ENCODE measurements at regions not wholly inside any gene's neighbourhood (a gene's known extent, or its start where the extent isn't known, plus 50 kb on each side); places are given as distances from the start of the nearest gene placed in this dataset.

DNA sequence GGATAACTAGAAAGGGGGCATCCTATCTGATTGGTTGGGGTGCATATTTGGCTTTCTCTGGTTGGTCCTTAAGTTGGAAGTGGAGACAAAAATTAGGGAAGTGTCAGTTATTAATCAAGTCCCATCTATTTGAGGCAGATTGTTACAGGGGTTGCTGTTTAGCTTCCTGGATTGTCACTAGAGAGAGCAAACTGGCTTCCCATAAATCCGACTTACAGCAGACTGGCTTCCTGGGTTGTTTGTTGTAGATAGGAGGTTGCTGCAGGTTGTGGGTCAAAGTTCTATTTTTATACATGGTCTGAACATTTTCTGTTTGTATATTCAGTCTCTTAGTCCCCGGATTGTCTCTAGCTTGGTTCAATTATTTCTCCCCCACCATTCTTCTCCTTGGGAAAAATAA lies 106.1 kb upstream of the HABP2 start:
- no peak for DNase-seq

DNA sequence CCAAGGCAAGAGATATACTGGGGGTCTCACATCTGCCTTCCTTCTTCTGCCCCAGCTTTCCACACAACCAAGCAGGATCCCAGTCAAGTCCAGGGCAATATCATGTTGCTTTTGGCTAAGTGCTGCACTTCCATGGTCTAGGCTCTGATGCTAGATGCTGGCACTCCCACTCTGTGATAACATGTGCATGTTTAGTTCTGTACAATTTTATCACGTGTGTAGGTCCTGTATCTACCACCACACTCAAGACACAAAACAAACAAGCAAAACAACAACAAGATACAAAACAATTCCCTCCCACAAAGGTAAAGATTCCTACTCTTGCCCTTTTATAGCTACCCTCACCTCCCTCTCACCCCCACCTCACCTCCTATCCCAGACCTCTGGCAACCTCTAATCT lies 105.6 kb upstream of the HABP2 start:
- no peak for DNase-seq

DNA sequence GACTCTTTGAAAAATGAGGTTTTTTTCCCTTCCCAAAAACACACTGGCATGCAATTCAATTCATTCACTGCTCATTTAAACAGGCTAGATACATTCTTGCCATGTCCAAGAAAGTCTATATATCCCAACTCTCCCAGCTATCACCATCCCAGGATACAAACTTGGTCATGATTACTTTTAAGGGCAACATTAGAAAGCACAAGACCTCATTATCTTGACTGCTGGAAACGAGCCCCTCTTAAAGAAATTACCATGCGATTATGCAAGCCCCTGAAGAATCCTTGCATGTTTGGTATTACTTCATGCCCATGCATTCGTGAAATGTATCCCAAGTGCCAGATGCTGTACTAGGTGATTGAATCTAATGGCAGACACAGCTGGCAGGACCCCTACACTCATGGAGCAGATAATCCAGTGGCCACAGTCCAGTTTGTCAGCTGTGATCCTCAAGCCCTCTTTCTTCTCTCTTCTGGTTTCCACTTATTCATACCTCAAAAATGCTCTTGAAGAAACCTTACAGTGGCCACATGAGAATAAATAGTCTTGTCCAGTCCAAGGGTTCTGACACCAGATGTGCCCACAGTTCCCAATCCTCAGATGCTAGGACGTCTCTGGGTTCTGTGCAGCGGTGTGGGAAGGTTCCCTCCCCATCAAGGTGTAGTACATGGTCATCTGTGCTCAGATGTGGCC lies 103.7 kb upstream of the HABP2 start:
- DNase-seq: no peak

GRCh38 chr10:113450046-113450804 lies 102.6 kb upstream of the HABP2 start:
- no peak for DNase-seq

- DNase-seq: no peak
Observed at GRCh38 chr10:113450906-113451305, 101.9 kb upstream of the HABP2 start.

DNA sequence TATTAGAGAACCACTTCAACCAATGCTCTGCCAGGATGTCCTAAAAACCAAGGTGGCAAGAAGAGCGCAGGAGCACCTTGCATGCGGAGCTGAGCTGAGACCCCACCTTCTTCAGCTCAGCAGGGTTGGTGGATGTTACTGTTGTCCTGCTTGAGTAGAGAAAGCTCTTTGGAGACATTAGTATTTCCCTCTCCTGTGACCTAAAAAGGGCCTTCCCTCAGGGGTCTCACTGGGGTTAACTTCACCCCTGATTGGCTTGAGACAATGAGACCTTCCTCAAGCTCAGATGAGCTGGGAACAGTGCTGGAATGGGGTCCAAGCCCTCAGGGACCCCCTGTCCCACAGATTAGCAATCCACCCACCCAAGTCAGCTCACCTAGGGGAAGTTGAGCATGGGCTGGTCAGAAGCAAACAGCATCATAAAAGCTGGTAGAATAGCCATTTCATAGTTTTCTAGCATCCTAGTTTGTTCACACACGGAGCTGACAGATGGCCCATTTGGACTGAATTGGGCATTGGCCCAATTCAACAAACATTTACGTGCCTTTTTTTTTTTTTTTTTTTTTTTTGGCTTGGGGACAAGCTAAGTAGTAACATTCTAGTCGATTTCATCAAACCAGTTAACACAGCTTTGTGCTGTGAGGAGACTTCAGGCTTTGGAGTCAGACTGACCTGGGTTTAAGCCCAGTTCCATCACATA lies 100.6 kb upstream of the HABP2 start:
- DNase-seq: no peak

DNA sequence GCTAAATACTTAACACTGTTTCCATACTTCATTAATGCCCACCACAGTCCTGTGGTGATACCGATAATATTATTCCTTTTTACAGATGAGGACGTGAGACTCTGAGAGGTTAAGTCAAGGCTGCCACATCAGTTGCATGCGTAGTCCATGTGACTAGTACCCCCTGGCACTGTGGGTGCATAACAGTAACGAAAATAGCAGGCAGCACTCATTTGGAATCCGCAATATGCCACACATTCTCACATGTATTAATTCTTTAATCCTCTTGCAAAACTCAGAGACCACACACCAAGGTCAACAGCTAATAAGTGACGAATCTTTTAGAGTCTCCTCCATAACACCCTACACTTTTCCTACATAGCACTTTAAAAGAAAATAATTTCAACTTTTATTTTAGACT lies 99.5 kb upstream of the HABP2 start:
- DNase-seq: no peak

- DNase-seq: no peak
Observed at GRCh38 chr10:113454341-113455061, 98.4 kb upstream of the HABP2 start.

GRCh38 chr10:113455947-113456346 lies 96.9 kb upstream of the HABP2 start:
- no peak for DNase-seq

- DNase-seq: no peak
Observed at GRCh38 chr10:113456741-113457140, 96.1 kb upstream of the HABP2 start.

- no peak for DNase-seq
Observed at GRCh38 chr10:113457408-113457807, 95.4 kb upstream of the HABP2 start.

- DNase-seq: no peak
Observed at GRCh38 chr10:113458451-113458850, 94.4 kb upstream of the HABP2 start.

DNA sequence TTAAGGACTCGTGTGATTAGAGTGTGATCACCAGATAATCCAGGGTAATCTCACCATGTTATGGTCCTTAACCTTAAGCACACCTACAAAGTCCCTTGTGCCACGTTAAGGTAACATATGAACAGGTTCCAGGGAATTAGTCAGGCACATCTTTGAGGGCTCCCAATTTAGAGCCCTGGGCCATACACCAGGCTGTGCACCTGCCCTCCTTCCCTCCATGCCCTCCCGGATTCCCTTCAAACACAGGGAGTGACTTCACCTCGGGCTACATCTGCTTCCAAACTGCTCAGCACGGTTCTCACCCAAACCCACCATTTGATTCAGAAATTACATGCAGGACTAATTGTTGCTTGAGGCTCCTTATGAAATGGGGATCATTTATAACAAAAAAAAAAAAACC lies 93.9 kb upstream of the HABP2 start:
- no peak for DNase-seq

DNA sequence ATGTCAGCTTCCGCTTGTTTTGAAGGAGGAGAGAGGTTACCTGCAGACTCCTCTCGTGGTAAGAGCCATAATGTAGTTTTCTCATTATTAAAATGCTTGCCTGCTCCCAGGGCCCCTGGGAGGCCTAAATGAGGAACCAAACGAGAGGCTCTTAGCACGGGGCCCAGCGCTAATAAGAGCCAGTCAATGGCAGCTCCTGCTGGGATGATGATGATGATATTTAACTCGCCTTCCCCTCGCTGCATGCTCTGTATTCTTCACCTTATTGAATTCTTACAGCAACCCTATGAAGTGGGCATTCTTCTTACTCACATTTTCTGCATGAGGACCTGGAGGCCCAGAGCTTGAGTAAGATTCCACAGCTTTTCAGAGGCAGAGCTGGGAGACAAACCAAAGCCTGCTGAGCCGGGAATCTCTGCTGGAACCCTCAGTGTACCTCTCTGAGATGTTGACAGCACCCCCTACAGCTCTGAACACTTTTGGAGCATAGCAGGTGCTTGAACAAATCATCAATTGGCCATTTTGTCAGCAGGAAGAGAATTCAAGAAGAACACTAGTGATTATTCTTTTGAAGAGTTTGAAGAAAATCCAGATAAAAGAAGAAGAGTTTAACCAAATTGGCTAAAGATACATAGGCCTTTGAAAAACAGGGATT lies 93.1 kb upstream of the HABP2 start:
- DNase-seq: no peak

GRCh38 chr10:113463083-113463482 lies 89.8 kb upstream of the HABP2 start:
- no peak for DNase-seq

DNA sequence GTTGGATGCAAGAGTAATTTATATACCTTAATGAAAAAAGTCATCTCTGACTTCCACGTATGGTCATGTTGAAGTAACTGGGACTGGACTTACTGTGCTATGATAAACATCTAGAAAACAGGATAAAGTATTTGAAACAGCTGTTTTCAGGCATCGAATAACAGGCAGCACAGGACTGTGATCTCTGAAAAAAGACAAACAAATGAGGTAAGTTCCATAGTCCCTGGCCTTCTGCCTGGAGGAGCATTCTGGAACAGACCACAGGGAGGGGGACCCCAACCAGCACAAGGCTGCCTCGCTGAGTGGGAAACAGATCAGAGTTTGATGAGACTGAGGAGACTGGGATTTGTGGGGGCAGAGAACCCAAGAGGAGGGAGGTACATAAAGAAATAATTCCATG lies 89.1 kb upstream of the HABP2 start:
- DNase-seq: no peak

GRCh38 chr10:113469796-113470195 lies 83.1 kb upstream of the HABP2 start:
- DNase-seq: no peak

DNA sequence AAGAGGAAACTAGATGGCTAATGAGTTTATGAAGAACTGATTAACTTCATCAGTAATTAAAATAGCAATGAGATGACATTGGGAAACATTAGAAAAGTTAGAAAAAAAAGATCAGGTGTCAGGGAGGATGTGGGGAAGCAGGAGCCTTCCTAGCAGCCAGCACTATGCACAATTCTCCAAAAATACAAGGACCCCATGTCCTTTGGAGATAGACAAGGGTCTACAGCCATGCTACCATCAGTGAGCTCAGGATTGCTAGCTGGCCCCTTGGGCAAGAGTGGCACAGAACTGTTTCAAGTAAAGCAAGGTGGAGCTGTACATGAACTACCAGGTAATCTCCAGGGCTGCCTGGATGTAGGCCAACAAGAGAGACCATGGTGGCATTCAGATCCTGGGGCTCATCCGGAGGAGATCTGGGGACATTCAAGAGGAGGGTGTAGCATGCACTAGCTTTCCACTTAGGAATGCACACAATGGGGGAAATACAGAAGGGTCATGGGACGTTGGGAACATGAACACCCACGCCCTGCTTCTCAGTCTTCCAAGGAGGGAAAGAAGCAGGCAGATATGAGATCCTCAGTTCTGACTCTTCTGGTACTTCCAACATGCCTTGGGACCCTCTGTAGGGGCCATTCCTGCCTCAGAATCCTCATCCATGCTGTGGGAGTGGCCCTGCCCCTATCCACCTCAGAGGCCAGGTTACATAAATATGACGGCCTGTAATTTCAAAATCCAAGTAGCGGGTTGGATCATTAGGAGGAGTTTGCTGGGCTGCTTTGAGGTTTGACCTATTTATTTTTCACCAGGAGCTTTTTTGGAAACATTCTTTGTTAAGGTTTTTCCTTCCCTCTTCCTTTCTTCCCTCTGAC lies 82.2 kb upstream of the HABP2 start:
- DNase-seq: no peak

DNA sequence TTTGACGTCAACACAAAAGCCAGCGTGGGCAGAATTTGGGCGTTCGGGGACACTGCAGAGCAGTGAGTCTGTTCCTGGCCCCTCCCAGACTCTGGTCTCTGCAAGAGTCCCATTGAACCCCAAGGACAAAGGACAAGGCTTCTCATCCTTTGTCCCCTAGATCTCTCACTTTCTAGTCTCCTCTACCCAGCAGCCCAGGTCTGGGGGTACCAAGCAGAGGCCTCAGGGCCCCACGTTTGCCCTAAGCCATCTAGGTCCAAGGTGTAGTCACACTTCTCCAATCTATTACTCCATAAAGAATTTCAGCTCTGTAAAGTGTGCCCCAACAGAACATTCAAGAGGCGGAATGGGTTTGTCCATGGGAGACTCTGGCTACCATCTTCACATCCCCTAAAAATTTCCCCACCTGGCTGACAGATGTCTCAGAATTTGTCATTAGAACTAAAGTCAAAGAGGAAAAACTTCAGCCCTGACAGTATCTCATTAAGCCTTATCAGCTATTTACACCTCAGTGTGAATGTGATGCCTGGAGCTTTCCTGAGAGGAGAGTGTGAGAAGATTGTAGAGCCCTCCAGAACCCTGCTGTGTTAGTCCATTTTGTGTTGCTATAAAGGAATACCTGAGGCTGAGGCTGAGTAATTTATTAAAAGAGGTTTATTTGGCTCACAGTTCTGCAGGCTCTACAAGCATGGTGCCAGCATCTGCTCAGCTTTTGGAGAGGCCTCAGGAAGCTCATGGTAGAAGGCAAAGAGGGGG lies 81.4 kb upstream of the HABP2 start:
- DNase-seq: no peak

DNA sequence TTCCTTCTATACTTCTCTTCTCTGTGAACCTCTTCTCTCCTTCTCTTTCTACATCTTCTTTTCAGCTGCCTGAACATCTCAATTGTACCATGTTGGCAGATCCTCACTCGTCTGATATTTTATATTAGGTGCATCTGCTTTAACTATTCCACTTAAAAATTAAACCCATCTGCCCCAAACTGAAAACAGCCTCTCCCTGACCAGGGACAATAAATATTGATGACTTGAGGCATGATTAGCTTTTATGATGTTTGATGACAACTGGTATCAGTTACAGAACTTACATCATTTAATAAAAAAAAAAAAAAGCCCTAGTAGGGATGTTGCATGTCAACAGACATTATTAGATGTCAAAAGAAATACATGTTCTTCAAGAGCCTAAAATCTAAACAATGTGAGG lies 79.8 kb upstream of the HABP2 start:
- no peak for DNase-seq

DNA sequence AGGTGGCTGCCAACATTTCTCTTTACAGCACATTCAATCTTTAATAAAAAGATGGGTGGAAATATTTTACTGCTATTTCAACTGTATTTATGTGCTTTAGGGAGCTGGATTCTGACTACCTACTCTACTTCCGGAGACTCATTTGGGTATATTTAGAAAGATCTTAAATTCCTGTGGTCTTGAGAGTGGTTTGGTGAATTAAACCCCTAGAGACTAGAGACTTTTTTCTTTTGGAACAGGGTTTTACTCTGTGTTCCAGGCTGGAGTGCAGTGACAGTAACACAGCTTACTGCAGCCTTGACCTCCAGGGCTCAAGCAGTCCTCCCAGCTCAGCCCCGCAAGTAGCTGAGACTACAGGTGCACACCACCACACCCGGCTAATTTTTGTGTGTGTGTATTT lies 79.0 kb upstream of the HABP2 start:
- no peak for DNase-seq

All from SHP77 treated with DMSO at 0.1 percent for 48 hours (cell line).